COLO668 (cell line): ENCODE measurements at regions not wholly inside any gene's neighbourhood (a gene's known extent, or its start where the extent isn't known, plus 50 kb on each side); places are given as distances from the start of the nearest gene placed in this dataset.

ENCODE experiments used
- DNase-seq: peaks from one replicate; lab custom pipeline; 2025; ENCODE audit not compliant: unreplicated experiment; lab: John Stamatoyannopoulos, UW

- DNase-seq, result peak; percentile 16
These were observed 259.8 kb downstream of the C16orf95 start for GRCh38 chr16:87057211-87057881.

DNA sequence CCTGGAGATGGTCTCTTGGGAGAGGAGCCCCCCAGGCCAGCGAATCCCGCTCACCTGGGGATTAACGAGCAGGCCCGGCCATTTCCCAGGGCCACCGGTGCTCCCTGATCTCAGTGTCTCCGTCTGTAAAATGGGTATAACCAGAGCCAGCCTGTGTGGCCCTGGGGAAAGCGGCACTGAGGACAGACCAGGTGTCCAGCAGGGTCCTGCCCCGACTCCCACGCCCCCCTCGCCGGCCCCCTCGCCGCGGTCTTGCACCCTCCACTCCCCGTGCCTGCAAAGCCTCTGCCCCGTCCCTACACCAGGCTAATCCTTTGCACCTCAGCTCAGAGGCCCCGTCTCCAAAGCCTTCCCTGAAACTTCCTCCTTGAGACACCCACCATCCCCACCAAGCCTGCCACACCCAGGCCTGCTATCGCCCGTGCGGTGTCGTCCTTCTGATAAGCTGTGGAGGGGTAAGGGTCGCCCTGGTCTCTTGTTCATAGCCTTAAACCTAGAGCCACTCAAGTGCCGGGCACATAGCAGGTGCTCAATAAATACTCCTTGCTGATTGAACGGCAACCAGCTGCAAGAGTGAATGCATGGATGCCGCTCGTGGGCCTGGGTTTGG is 259.1 kb downstream of the C16orf95 start:
- no peak for DNase-seq

GRCh38 chr16:87058728-87059250 is 258.4 kb downstream of the C16orf95 start:
- DNase-seq, result no peak

- DNase-seq, result no peak
These were observed 256.9 kb downstream of the C16orf95 start for GRCh38 chr16:87060034-87060986.

DNA sequence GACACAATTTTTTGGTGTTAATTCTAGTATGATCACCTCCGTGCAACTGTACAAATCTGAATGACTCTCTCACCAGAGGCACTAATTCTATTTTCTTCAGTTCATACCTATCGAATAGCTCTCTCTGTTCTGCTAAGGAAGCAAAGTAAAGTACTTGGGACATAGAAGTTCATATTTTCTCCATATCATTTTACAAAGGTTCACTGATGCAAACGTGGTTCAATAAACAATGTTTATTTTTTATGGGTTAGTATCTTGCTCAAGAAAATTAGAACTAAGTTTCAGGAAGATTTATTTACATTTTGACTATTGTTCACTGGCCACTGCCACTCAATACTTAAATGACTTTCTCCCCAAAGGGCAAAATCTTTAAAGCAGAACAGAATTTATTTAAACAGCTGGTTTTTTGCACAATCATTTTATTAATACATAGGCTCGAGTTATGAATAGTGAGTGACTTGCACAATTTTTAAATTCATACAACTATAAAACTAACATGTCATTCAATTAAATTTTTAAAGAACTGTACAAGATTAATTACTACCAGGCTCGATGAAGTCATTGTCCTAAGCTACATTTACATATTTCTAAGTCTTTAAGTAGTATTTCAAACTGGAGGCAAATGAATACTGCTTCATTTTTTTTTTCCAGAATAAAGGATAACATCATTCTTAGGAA is 255.8 kb downstream of the C16orf95 start:
- DNase-seq, result no peak

DNA sequence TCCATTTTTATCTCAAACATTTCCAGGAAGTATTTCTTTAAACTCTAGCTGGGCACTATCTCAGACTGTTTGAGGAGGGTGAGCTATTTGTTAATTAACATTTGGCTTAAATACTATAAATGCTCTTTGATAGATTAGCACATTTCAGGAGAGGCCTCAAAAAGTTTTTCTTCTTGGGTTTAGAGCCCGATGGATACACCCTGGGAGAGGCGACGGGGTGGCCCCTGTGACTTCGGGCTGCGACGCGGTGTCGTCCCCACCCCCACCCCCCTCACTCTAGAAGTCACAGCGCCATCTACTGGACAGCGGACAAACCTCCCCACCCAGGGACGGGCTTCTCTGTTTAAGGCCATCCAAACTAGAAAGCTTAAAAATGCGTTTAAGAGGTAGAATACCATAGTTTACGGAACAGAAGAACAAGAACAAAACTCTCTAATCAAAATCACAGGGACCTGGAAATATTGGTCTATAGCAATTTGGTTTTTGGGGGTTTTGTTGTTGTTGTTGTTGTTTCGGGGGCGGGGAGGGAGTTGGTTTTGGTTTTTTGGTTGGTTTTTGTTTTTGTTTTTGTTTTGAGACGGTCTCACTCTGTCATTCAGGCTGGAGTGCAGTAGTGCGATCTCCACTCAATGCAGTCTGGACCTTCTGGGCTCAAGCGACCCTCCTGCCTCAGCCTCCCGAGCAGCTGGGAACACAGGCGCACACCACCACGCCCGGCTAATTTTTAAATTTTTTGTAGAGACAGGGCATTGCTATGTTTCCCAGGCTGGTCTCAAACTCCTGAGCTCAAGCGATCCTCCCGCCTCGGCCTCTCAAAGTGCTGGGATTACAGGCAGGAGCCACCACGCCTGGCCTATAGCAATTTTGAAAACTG is 254.4 kb downstream of the C16orf95 start:
- DNase-seq, result peak; percentile 72

GRCh38 chr16:87063543-87063942 is 253.6 kb downstream of the C16orf95 start:
- no peak for DNase-seq

- DNase-seq, result no peak
These were observed 252.3 kb downstream of the C16orf95 start for GRCh38 chr16:87064731-87065445.

GRCh38 chr16:87065446-87066132 is 251.6 kb downstream of the C16orf95 start:
- no peak for DNase-seq

DNA sequence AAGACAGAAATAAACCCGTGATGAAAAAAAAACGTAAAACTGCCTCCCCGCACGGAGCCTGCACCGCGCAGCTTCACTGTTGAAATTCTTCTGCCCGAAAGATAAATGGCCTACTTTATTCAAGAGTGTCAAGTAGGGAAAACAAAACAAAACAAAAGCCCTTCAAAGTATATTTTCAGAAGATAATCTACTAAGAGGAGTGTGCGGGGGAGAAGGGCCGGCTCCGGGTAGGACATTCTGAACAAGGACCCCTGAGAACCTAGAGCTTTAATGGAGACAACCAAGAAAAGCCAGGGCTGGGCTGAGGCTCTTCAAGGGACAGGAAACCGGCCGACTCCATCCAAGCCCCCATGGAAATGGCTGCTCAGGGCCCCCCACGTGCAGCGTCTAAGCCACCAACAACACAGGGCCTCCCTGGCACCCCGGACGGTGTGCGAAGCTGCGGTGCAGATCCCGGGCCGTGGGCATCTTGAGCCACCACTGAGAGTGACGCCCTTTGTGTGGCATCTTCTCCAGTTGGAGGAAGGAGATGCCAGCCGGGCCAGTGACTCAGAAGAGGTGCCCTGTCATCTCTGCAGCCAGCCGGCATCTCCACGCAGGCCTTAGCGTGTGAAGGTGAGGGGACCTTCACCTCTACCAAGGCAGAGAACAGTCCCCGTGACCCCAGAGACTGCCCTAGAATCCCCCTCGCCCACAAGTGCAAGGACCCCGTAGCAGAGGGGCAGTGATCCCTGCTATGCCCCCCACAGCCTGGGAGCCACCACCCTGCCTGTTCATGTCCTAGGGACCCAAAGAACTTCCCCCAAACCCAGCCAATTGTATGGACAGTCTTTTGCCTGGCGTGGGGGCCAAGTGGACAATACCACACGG is 250.8 kb downstream of the C16orf95 start:
- DNase-seq, result no peak

GRCh38 chr16:87067003-87067556 is 250.1 kb downstream of the C16orf95 start:
- DNase-seq, result no peak

GRCh38 chr16:87067836-87068761 is 249.1 kb downstream of the C16orf95 start:
- DNase-seq, result no peak

DNA sequence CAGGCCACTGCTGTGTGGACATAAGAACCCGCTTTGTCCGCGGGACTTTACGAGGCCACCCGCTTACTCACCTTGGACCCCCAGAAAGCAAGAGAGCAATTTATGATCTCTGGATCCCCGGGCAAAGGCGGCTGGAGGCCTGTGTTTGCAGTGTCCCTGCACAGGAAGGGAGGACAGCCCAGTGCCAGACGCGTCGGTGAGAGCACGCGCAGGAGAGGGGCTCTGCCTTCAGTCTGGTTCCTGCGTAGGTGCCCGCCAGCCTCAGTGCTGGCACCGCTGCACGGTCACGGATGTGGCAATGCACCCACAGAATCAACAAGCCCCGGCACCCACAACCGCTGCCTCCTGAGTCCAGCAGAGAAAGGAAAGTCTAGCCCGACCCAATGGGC is 248.4 kb downstream of the C16orf95 start:
- DNase-seq, result no peak

- no peak for DNase-seq
These were observed 246.5 kb downstream of the C16orf95 start for GRCh38 chr16:87070657-87071056.

DNA sequence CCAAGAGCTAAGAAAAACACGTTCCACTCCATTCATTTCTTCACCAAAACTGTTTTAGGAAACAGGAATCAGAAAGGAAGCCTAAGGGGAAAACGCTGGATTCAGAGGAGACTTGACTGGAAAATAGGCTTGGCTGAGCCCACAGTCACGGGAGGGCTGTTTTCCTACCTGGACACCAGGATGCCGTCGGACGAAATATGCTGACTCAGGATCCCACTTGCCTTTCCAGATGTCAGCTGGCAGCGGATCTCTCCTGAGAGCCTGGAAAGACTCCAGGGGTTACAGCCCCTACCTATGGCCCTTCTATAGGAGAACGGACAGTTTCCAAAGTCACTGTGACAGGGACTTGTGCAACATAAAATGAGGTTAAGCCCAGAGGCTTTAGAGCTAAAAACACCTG is 245.1 kb downstream of the C16orf95 start:
- no peak for DNase-seq

- DNase-seq, result peak; percentile 53
These were observed 242.4 kb downstream of the C16orf95 start for GRCh38 chr16:87074641-87075318.
